Peyer's patch (tissue), 4 donors: ENCODE measurements at regions not wholly inside any gene's neighbourhood (a gene's known extent, or its start where the extent isn't known, plus 50 kb on each side); places are given as distances from the start of the nearest gene placed in this dataset.

ENCODE experiments used
- DNase-seq, 3 donors: peaks; one replicate each; pipeline ENCODE4 v3.0.0-alpha.2; 2017 to 2019
- H3K27ac ChIP-seq, 4 donors: fragments of 200-600 bp; sonication (generic); one replicate each; pipeline ENCODE4 v1.5.1; 2016 to 2019
- H3K27me3 ChIP-seq, 2 donors: fragments of 200-600 bp; sonication (generic); one replicate each; pipeline ENCODE4 v1.5.1; 2019
- H3K36me3 ChIP-seq, 3 donors: fragments of 200-600 bp; sonication (generic); one replicate each; pipeline ENCODE4 v1.5.1; 2016 to 2019
- H3K4me1 ChIP-seq, 4 donors: fragments of 200-600 bp; sonication (generic); one replicate each; pipeline ENCODE4 v1.5.1; 2016 to 2019
- H3K4me3 ChIP-seq, 4 donors: fragments of 200-600 bp; sonication (generic); 1 replicate in 3 of 4; 2 replicates in 1 of 4; pipeline ENCODE4 v1.5.1; 2016 to 2019; ENCODE audit warnings: mild to moderate bottlenecking in 1 of 4
- H3K9me3 ChIP-seq, 4 donors: fragments of 200-600 bp; sonication (generic); one replicate each; pipeline ENCODE4 v1.5.1; 2016 to 2019; ENCODE audit warnings: mild to moderate bottlenecking in 1 of 4
- POLR2A ChIP-seq, 2 donors: fragments of 450-650 bp; IDR thresholded peaks; one replicate each; pipeline ENCODE4 v1.5.1; 2017; ENCODE audit warnings: antibody characterized with exemption in 2 of 2, mild to moderate bottlenecking in 2 of 2, moderate library complexity in 2 of 2
- TF ChIP-seq, protein P1 (sequence below), 6 experiments: fragments of 450-650 bp in 4 of 6; fragments of 200-600 bp in 2 of 6; sonication (generic) in 1 of 6; IDR thresholded peaks; one replicate each; pipeline ENCODE4 v1.5.1; 2017 to 2019; ENCODE audit warnings: antibody characterized with exemption in 6 of 6, mild to moderate bottlenecking in 3 of 6, moderate library complexity in 1 of 6

DNA sequence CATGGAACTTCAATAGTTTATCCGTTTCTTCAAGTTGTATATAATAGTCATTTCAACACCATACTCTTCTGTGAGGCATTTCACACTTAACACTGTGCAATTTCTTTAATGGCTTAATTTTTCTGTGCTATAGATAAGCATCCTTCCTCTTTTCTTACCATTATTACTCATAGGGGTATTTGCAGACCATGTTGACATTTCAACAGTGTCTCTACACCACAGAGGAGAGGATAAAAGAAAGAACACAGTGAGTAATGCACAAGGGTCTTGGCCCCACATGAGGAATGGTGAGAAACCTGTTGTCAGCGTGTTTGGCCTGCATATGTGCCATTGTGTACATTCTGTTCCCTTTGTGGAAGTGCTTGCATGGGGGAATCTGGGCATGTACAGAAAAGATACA, 421.5 kb upstream of the MDGA2 start:
- Histone ChIP-seq H3K9me3 (no peaks in the 10 kb centered on the region), H3K4me3 (no peak overlapping the region), H3K27me3 (no peaks in the 10 kb centered on the region), H3K36me3 (no peaks in the 10 kb centered on the region), H3K4me1 (no peaks in the 10 kb centered on the region), H3K27ac (no peak overlapping the region)
- DNase-seq: no peak
- TF ChIP-seq, protein P1, sequence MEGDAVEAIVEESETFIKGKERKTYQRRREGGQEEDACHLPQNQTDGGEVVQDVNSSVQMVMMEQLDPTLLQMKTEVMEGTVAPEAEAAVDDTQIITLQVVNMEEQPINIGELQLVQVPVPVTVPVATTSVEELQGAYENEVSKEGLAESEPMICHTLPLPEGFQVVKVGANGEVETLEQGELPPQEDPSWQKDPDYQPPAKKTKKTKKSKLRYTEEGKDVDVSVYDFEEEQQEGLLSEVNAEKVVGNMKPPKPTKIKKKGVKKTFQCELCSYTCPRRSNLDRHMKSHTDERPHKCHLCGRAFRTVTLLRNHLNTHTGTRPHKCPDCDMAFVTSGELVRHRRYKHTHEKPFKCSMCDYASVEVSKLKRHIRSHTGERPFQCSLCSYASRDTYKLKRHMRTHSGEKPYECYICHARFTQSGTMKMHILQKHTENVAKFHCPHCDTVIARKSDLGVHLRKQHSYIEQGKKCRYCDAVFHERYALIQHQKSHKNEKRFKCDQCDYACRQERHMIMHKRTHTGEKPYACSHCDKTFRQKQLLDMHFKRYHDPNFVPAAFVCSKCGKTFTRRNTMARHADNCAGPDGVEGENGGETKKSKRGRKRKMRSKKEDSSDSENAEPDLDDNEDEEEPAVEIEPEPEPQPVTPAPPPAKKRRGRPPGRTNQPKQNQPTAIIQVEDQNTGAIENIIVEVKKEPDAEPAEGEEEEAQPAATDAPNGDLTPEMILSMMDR (IDR thresholded peaks at IDR 0.05): no peak
- TF ChIP-seq POLR2A (IDR thresholded peaks at IDR 0.05): no peak

GRCh38 chr14:48086516-48086915, 411.1 kb upstream of the MDGA2 start:
- Histone ChIP-seq H3K4me1 (no peaks in the 10 kb centered on the region), H3K9me3 (no peaks in the 10 kb centered on the region), H3K27me3 (no peaks in the 10 kb centered on the region), H3K4me3 (no peak overlapping the region), H3K27ac (no peak overlapping the region), H3K36me3 (no peaks in the 10 kb centered on the region)
- TF ChIP-seq, protein P1 (IDR thresholded peaks at IDR 0.05): no peak
- TF ChIP-seq POLR2A (IDR thresholded peaks at IDR 0.05): no peak
- no peak for DNase-seq

- H3K4me1 ChIP-seq: no peaks in the 10 kb centered on the region
- no peaks in the 10 kb centered on the region for H3K9me3 ChIP-seq
- H3K4me3 ChIP-seq: no peak overlapping the region
- H3K36me3 ChIP-seq: no peaks in the 10 kb centered on the region
- TF ChIP-seq, protein P1 (IDR thresholded peaks at IDR 0.05): no peak
- no peak for TF ChIP-seq POLR2A (IDR thresholded peaks at IDR 0.05)
- H3K27ac ChIP-seq: no peak overlapping the region
- H3K27me3 ChIP-seq: no peaks in the 10 kb centered on the region
- DNase-seq: no peak
Measured at GRCh38 chr14:48075487-48075886, 400.1 kb upstream of the MDGA2 start.

DNA sequence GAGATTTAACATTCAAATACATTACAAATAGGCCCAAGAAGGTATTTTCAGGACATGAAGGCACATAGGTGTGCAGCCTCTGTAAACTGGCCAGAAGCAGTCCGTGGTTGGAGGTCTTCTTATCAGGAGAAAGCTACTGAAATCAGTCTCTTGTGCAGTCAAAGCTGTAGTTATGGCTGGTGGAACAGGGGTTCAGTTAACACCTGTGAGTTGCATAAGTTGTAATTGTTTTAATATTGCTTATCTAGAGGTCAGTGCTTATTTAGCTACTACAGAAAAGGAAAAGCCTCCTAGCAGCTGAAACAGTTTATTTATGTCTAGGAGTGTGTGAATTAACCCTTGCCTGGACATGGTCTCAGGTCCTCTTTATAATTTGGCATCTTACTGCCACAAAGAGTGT, 377.6 kb upstream of the MDGA2 start:
- no peaks in the 10 kb centered on the region for H3K4me1 ChIP-seq
- no peak overlapping the region for H3K4me3 ChIP-seq
- TF ChIP-seq, protein P1 (IDR thresholded peaks at IDR 0.05): no peak
- no peak overlapping the region for H3K27ac ChIP-seq
- H3K27me3 ChIP-seq: no peaks in the 10 kb centered on the region
- DNase-seq: no peak
- H3K9me3 ChIP-seq: no peaks in the 10 kb centered on the region
- H3K36me3 ChIP-seq: no peaks in the 10 kb centered on the region

DNA sequence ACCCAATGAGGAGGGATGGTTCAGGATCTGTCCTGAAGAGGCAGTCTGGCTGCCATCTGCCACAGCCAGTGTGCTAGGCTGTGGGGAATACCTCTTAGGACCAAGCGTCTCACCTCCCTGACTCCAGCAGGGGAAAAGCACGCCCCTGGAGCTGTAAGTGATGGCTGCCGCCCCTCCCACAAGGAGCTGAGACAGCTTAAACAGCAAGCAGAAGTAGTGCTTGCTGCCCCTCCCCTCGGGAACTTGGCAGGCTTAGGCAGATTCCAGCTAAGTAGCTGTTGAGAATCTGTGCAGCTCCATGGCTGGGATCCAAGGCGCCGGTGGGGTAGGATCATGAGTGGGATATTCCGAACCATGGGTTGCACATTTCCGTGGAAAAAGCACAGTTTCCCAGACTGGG, 360.4 kb upstream of the MDGA2 start:
- no peaks in the 10 kb centered on the region for H3K36me3 ChIP-seq
- no peaks in the 10 kb centered on the region for H3K4me1 ChIP-seq
- H3K27ac ChIP-seq: no peak overlapping the region
- no peaks in the 10 kb centered on the region for H3K27me3 ChIP-seq
- no peak for DNase-seq
- H3K4me3 ChIP-seq: no peak overlapping the region
- no peaks in the 10 kb centered on the region for H3K9me3 ChIP-seq
- TF ChIP-seq, protein P1 (IDR thresholded peaks at IDR 0.05): no peak
- TF ChIP-seq POLR2A (IDR thresholded peaks at IDR 0.05): no peak

DNA sequence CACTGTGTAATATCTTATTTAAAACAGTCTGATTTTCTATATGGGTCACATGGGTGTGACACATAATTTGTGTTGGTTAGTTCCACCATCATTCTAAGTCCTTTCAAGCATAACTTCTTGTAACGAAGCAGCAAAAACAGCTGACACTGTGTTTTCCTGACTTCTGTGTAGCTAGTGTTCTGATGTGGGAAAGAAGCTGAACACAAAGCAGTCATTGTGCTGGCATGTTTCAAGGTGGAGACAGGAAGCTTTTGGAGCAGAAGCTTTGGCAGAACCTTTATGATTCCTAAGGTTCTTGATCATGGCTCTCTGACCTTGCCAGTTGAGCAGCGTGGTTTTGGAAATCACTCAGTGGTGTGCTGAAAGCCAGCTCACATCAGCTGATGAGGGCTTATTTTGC, 351.7 kb upstream of the MDGA2 start:
- Histone ChIP-seq H3K9me3 (no peaks in the 10 kb centered on the region), H3K27me3 (no peaks in the 10 kb centered on the region), H3K27ac (no peak overlapping the region), H3K36me3 (no peaks in the 10 kb centered on the region), H3K4me1 (no peaks in the 10 kb centered on the region), H3K4me3 (no peak overlapping the region)
- TF ChIP-seq POLR2A (IDR thresholded peaks at IDR 0.05): no peak
- TF ChIP-seq, protein P1 (IDR thresholded peaks at IDR 0.05): no peak
- no peak for DNase-seq
